Endothelial cell of umbilical vein (primary cell): ENCODE measurements at regions not wholly inside any gene's neighbourhood (a gene's known extent, or its start where the extent isn't known, plus 50 kb on each side); places are given as distances from the start of the nearest gene placed in this dataset.

ENCODE experiments used
- BruUV-seq: library from RNA; stranded (reverse); fragments of 400-500 nt; replicated peaks from 2 replicates; lab custom pipeline; 2021; lab: Mats Ljungman, UMichigan
- CTCF ChIA-PET: fragments of 300-600, 350-600 bp; sonication (Branson Sonifier 250); formaldehyde crosslinking; loops from one replicate; lab custom pipeline; 2021; ENCODE audit warnings: antibody characterized with exemption, inconsistent platforms; lab: Charles Lee
- POLR2A ChIA-PET: fragments of 300-600, 350-600 bp; sonication (Branson Sonifier 250); formaldehyde crosslinking; loops from one replicate; lab custom pipeline; 2021; ENCODE audit warnings: antibody characterized with exemption, inconsistent platforms; lab: Charles Lee
- DNase-seq: peaks from one replicate; pipeline ENCODE4 v3.0.0-alpha.2; 2011; ENCODE audit warnings: low read depth, low spot score
- FAIRE-seq: peaks from 2 replicates; lab custom pipeline; 2011; peaks lifted over from hg19 to GRCh38; lab: Jason Lieb, UNC
- H2AFZ ChIP-seq: 2 replicates; pipeline ENCODE4 v1.6.0; 2012; ENCODE audit warnings: low read depth, low read length, control low read depth, inconsistent platforms
- H3K27ac ChIP-seq: 2 replicates; pipeline ENCODE4 v1.5.1; 2011; ENCODE audit warnings: low read depth, mild to moderate bottlenecking, control low read depth, low read length, moderate library complexity; ENCODE audit not compliant: insufficient read depth
- H3K27me3 ChIP-seq, 2 experiments: 2 replicates each; pipeline versions ENCODE4 v1.6.0 to v1.6.1; 2011; ENCODE audit warnings: low read length in 2 of 2, mixed read lengths in 1 of 2; ENCODE audit not compliant: control insufficient read depth in 2 of 2, insufficient read depth in 2 of 2
- H3K36me3 ChIP-seq, 2 experiments: 2 replicates in 1 of 2; 3 replicates in 1 of 2; pipeline ENCODE4 v1.5.1; 2011; ENCODE audit warnings: low read length in 2 of 2, mild to moderate bottlenecking in 1 of 2, moderate library complexity in 1 of 2; ENCODE audit not compliant: control insufficient read depth in 2 of 2, insufficient read depth in 2 of 2; ENCODE audit errors: extremely low read depth in 1 of 2
- H3K4me1 ChIP-seq: 3 replicates; pipeline ENCODE4 v1.5.1; 2011; ENCODE audit warnings: mild to moderate bottlenecking, low read length; ENCODE audit not compliant: control insufficient read depth, insufficient read depth; ENCODE audit errors: extremely low read depth
- H3K4me2 ChIP-seq: 2 replicates; pipeline ENCODE4 v1.6.1; 2011; ENCODE audit warnings: low read length, control low read depth, mixed read lengths; ENCODE audit not compliant: insufficient read depth
- H3K4me3 ChIP-seq, 3 experiments: fragments of 200-600 bp in 1 of 3; sonication (generic), shearing (Covaris generic) in 1 of 3; replicated peaks in 1 of 3; 2 replicates each; pipeline ENCODE4 v1.5.1; 2011 to 2016; ENCODE audit warnings: control low read depth in 3 of 3, low read length in 3 of 3, mild to moderate bottlenecking in 2 of 3, inconsistent platforms in 1 of 3, low read depth in 1 of 3, moderate library complexity in 1 of 3; ENCODE audit not compliant: insufficient read depth in 1 of 3
- H3K79me2 ChIP-seq: 2 replicates; pipeline ENCODE4 v1.6.0; 2012; ENCODE audit warnings: low read length, inconsistent platforms; ENCODE audit not compliant: control insufficient read depth, insufficient read depth
- H3K9ac ChIP-seq: replicated peaks from 2 replicates; pipeline ENCODE3; 2011; ENCODE audit warnings: low read length, control low read depth; ENCODE audit not compliant: insufficient read depth; ENCODE audit errors: extremely low read depth
- H3K9me1 ChIP-seq: replicated peaks from 3 replicates; pipeline ENCODE4 v1.6.0; 2011; ENCODE audit warnings: mild to moderate bottlenecking, low read length; ENCODE audit not compliant: control insufficient read depth, insufficient read depth; ENCODE audit errors: extremely low read depth
- H3K9me3 ChIP-seq: replicated peaks from 2 replicates; pipeline ENCODE4 v1.5.1; 2012; ENCODE audit warnings: low read length, inconsistent platforms; ENCODE audit not compliant: control insufficient read depth, insufficient read depth
- H4K20me1 ChIP-seq: replicated peaks from 2 replicates; pipeline ENCODE3; 2011; ENCODE audit warnings: mild to moderate bottlenecking, low read length; ENCODE audit not compliant: control insufficient read depth, insufficient read depth; ENCODE audit errors: extremely low read depth
- CTCF ChIP-seq, 2 donors: IDR thresholded peaks; 1 replicate in 1 of 2; 2 replicates in 1 of 2; pipeline ENCODE4 v1.5.1; 2011; ENCODE audit warnings: low read length in 2 of 2, mild to moderate bottlenecking in 2 of 2, moderate library complexity in 2 of 2, control low read depth in 1 of 2, inconsistent platforms in 1 of 2, low read depth in 1 of 2; ENCODE audit not compliant: insufficient read depth in 1 of 2; ENCODE audit errors: extremely low read depth in 1 of 2
- EZH2 ChIP-seq: IDR thresholded peaks from 2 replicates; pipeline ENCODE4 v1.6.1; 2012; ENCODE audit warnings: borderline replicate concordance, low read depth, mild to moderate bottlenecking, moderate library complexity, low read length, inconsistent platforms; ENCODE audit not compliant: severe bottlenecking
- FOS ChIP-seq: IDR thresholded peaks from 2 replicates; pipeline ENCODE4 v1.6.1; 2011; ENCODE audit warnings: mild to moderate bottlenecking, low read length, moderate library complexity, borderline replicate concordance; ENCODE audit not compliant: insufficient read depth
- GATA2 ChIP-seq: IDR thresholded peaks from 2 replicates; pipeline ENCODE4 v1.7.0; 2011; ENCODE audit warnings: low read depth, mild to moderate bottlenecking, moderate library complexity, mixed read lengths, low read length; ENCODE audit not compliant: insufficient read length, insufficient read depth
- JUN ChIP-seq: IDR thresholded peaks from 2 replicates; pipeline ENCODE4 v1.6.1; 2011; ENCODE audit warnings: borderline replicate concordance, low read depth; ENCODE audit not compliant: insufficient read length, insufficient read depth
- MYC ChIP-seq: IDR thresholded peaks from one replicate; pipeline ENCODE4 v1.6.1; 2011; ENCODE audit warnings: mild to moderate bottlenecking, low read depth, low read length
- POLR2A ChIP-seq: IDR thresholded peaks from 2 replicates; pipeline ENCODE4 v1.6.1; 2012; ENCODE audit warnings: low read depth, mild to moderate bottlenecking, control low read depth, low read length
- POLR2AphosphoS5 ChIP-seq: IDR thresholded peaks from 2 replicates; pipeline ENCODE4 v1.6.1; 2012; ENCODE audit warnings: low read depth, mild to moderate bottlenecking, control low read depth, low read length, moderate library complexity; ENCODE audit not compliant: insufficient read depth
- dilution Hi-C: fragments of 300-500 bp; cut with MboI; formaldehyde crosslinking; loops from one replicate; pipeline ENCODE4 v1.15.0; 2019; ENCODE audit warnings: low sequenced_read_pairs; ENCODE audit not compliant: extremely low pct_ligation_motif_present
- intact Hi-C: fragments of 100-400 bp; cut with micrococcal nuclease; formaldehyde crosslinking; loops from one replicate; pipeline ENCODE4 v1.10.0; 2022
- TF ChIP-seq, protein P1 (sequence below): IDR thresholded peaks from 2 replicates; pipeline ENCODE4 v1.6.1; 2011; ENCODE audit not compliant: insufficient read depth, insufficient read length

DNA sequence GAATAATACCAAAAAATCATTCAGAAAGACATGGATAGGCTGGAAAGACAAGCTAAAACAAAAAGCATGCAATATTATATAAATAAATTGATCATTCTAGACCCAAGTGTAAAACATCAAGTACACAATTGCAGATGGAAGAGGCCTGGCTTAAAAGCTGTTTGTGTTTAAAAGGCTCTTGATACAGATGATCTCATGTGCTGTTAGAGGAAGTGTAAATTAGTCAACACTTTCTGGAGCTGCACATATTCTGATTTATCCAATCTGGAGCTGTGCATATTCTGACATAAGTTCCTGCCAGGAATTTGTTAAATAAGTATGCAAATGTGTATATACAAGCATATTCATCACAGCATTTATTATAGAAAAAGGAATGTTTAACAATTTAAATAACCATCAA is 273.1 kb downstream of the RPS29 start:
- H3K36me3 ChIP-seq, result no peaks in the 10 kb centered on the region
- no TSS peak for BruUV-seq
- H3K9me1 ChIP-seq, result no peaks in the 10 kb centered on the region
- FAIRE-seq (no peak), DNase-seq (no peak)
- POLR2A ChIA-PET, result no interaction called here
- H3K4me2 ChIP-seq, result no peak overlapping the region
- H4K20me1 ChIP-seq, result no peaks in the 10 kb centered on the region
- dilution Hi-C loops, result no loop called here
- H3K9me3 ChIP-seq, result no peaks in the 10 kb centered on the region
- H3K4me3 ChIP-seq, result no peak overlapping the region
- CTCF ChIA-PET, result no interaction called here
- H2AFZ ChIP-seq, result no peak overlapping the region
- TF ChIP-seq CTCF (IDR thresholded peaks at IDR 0.05; ENCODE audit: extremely low read depth in 1 of 2, insufficient read depth in 1 of 2, low read depth in 1 of 2, low read length in 2 of 2), result no peak
- TF ChIP-seq GATA2, result no peak
- TF ChIP-seq POLR2A, result no peak
- TF ChIP-seq EZH2, result no peak
- TF ChIP-seq FOS, result no peak
- TF ChIP-seq POLR2AphosphoS5, result no peak
- no peak for TF ChIP-seq JUN
- no peak for TF ChIP-seq MYC
- TF ChIP-seq, protein P1, sequence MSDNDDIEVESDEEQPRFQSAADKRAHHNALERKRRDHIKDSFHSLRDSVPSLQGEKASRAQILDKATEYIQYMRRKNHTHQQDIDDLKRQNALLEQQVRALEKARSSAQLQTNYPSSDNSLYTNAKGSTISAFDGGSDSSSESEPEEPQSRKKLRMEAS, result no peak
- H3K79me2 ChIP-seq, result no peaks in the 10 kb centered on the region
- H3K4me1 ChIP-seq, result no peaks in the 10 kb centered on the region
- H3K9ac ChIP-seq, result no peak overlapping the region
- H3K27me3 ChIP-seq, result no peaks in the 10 kb centered on the region
- intact Hi-C loops, result no loop called here
- H3K27ac ChIP-seq, result no peak overlapping the region
